Neuronal stem cell (in vitro differentiated cells): ENCODE measurements at regions not wholly inside any gene's neighbourhood (a gene's known extent, or its start where the extent isn't known, plus 50 kb on each side); places are given as distances from the start of the nearest gene placed in this dataset.

Source experiments
- DNase-seq: peaks from one replicate; pipeline ENCODE4 v3.0.0-alpha.2; 2013; ENCODE audit warnings: low spot score
- H2AFZ ChIP-seq: one replicate; pipeline ENCODE4 v1.6.1; 2013; ENCODE audit warnings: mild to moderate bottlenecking, low read length, inconsistent platforms
- H2AK5ac ChIP-seq: 2 replicates; pipeline ENCODE4 v1.6.1; 2013; ENCODE audit warnings: low read depth, mild to moderate bottlenecking, inconsistent platforms, low read length, moderate library complexity, mixed read lengths
- H2BK120ac ChIP-seq: 2 replicates; pipeline ENCODE4 v1.6.1; 2013; ENCODE audit warnings: low read depth, mild to moderate bottlenecking, inconsistent platforms, low read length, moderate library complexity, mixed read lengths
- H2BK12ac ChIP-seq: one replicate; pipeline ENCODE4 v1.6.1; 2013; ENCODE audit warnings: low read length, inconsistent platforms
- H2BK15ac ChIP-seq: 2 replicates; pipeline ENCODE4 v1.6.1; 2013; ENCODE audit warnings: mild to moderate bottlenecking, low read length, inconsistent platforms, mixed read lengths
- H2BK5ac ChIP-seq: one replicate; pipeline ENCODE4 v1.6.1; 2013; ENCODE audit warnings: inconsistent platforms, mild to moderate bottlenecking, low read length, moderate library complexity
- H3K14ac ChIP-seq: one replicate; pipeline ENCODE4 v1.6.1; 2013; ENCODE audit warnings: low read length, inconsistent platforms
- H3K18ac ChIP-seq: 2 replicates; pipeline ENCODE4 v1.6.1; 2013; ENCODE audit warnings: low read length, inconsistent platforms
- H3K23ac ChIP-seq: 2 replicates; pipeline ENCODE4 v1.6.1; 2013; ENCODE audit warnings: low read depth, mild to moderate bottlenecking, mixed read lengths, low read length, inconsistent platforms; ENCODE audit not compliant: poor library complexity
- H3K27ac ChIP-seq: replicated peaks from 3 replicates; pipeline ENCODE4 v1.5.1; 2013; ENCODE audit warnings: low read length, inconsistent platforms
- H3K27me3 ChIP-seq, 3 experiments: 2 replicates each; pipeline ENCODE4 v1.6.1; 2013; ENCODE audit warnings: low read length in 3 of 3, mild to moderate bottlenecking in 2 of 3, inconsistent platforms in 1 of 3, low read depth in 1 of 3, mixed read lengths in 1 of 3, moderate library complexity in 1 of 3; ENCODE audit not compliant: control insufficient read depth in 3 of 3, insufficient read depth in 3 of 3
- H3K36me3 ChIP-seq, 2 donors: replicated peaks in 1 of 2; 2 replicates each; pipeline ENCODE4 v1.6.1; 2013; ENCODE audit warnings: low read length in 2 of 2; ENCODE audit not compliant: control insufficient read depth in 2 of 2, insufficient read depth in 2 of 2
- H3K4ac ChIP-seq: 2 replicates; pipeline ENCODE4 v1.6.1; 2013; ENCODE audit warnings: inconsistent platforms, mild to moderate bottlenecking, low read length, moderate library complexity
- H3K4me1 ChIP-seq, 2 donors: 1 replicate in 1 of 2; 2 replicates in 1 of 2; pipeline ENCODE4 v1.6.1; 2013; ENCODE audit warnings: low read length in 2 of 2, low read depth in 1 of 2; ENCODE audit not compliant: control insufficient read depth in 2 of 2, insufficient read depth in 1 of 2
- H3K4me2 ChIP-seq: one replicate; pipeline ENCODE4 v1.6.1; 2013; ENCODE audit warnings: mild to moderate bottlenecking, low read length, inconsistent platforms; ENCODE audit not compliant: insufficient read depth, poor library complexity, severe bottlenecking
- H3K4me3 ChIP-seq, 2 donors: 2 replicates each; pipeline ENCODE4 v1.5.1; 2013; ENCODE audit warnings: low read length in 2 of 2, mild to moderate bottlenecking in 2 of 2, inconsistent platforms in 1 of 2, moderate library complexity in 1 of 2
- H3K79me1 ChIP-seq: one replicate; pipeline ENCODE4 v1.6.1; 2013; ENCODE audit warnings: low read depth, mild to moderate bottlenecking, inconsistent platforms, low read length, moderate library complexity
- H3K9ac ChIP-seq: one replicate; pipeline ENCODE4 v1.6.1; 2013; ENCODE audit warnings: mild to moderate bottlenecking, low read depth, low read length, inconsistent platforms; ENCODE audit not compliant: poor library complexity
- H3K9me3 ChIP-seq, 2 donors: replicated peaks in 1 of 2; 2 replicates each; pipeline versions ENCODE3 to v1.6.1; 2013; ENCODE audit warnings: low read length in 2 of 2, mild to moderate bottlenecking in 2 of 2, inconsistent platforms in 1 of 2, low read depth in 1 of 2, mixed read lengths in 1 of 2, moderate library complexity in 1 of 2; ENCODE audit not compliant: control insufficient read depth in 2 of 2, insufficient read depth in 1 of 2
- H4K8ac ChIP-seq: one replicate; pipeline ENCODE4 v1.6.1; 2013; ENCODE audit warnings: low read depth, mild to moderate bottlenecking, inconsistent platforms, low read length, moderate library complexity
- H4K91ac ChIP-seq: one replicate; pipeline ENCODE4 v1.6.1; 2013; ENCODE audit warnings: low read length, low read depth, mild to moderate bottlenecking, inconsistent platforms; ENCODE audit not compliant: poor library complexity
- WGBS, 2 donors: extraction: QIAGEN DNeasy Blood & Tissue Kit; methylation state at CpG; one replicate each; pipeline ENCODE4 v1.1.7; 2013; ENCODE audit warnings: missing lambda C conversion rate in 2 of 2, mixed read lengths in 1 of 2; ENCODE audit not compliant: insufficient read length in 2 of 2, insufficient replicate concordance in 1 of 2; ENCODE audit errors: extremely low coverage in 2 of 2; 5-methylcytosine and 5-hydroxymethylcytosine counted together

DNA sequence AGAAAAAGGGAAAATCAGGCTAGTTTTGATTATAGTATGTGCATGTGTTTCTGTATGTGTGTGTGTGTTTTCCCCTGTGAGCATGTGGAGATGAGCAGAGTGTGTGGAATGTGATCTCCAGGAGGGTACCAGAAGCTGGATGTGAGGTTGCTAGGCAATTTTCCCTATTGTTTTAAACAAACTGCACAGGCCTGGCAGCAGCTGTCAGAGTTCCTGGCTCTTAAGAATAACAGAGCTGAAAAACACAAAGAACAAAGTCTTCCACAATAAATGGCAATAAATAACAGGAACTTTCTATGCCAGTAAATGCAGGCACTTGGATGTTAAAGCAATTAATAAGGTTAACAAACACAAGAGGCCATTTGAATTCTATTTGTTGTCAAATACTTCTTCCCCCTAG lies 344.6 kb upstream of the CTSO start:
- H3K27ac ChIP-seq = no peak overlapping the region
- H3K4me3 ChIP-seq = no peak overlapping the region
- no peaks in the 10 kb centered on the region for H3K36me3 ChIP-seq
- no peak overlapping the region for H3K4me2 ChIP-seq
- no peaks in the 10 kb centered on the region for H3K79me1 ChIP-seq
- no peak overlapping the region for H4K91ac ChIP-seq
- H2AFZ ChIP-seq = no peak overlapping the region
- H3K4ac ChIP-seq = no peak overlapping the region
- peak; percentile 41 for DNase-seq
- no peak overlapping the region for H4K8ac ChIP-seq
- H3K9ac ChIP-seq = no peak overlapping the region
- peaks cover 1 to 17% of the 10 kb centered on the region in 2 donors for H3K4me1 ChIP-seq
- no peak overlapping the region for H2AK5ac ChIP-seq
- H3K18ac ChIP-seq = no peak overlapping the region
- no peak overlapping the region for H2BK15ac ChIP-seq
- H3K23ac ChIP-seq = no peak overlapping the region
- no peak overlapping the region for H2BK120ac ChIP-seq
- no peaks in the 10 kb centered on the region for H3K27me3 ChIP-seq
- H2BK5ac ChIP-seq = no peak overlapping the region
- no peak overlapping the region for H3K14ac ChIP-seq
- no peaks in the 10 kb centered on the region for H3K9me3 ChIP-seq
- H2BK12ac ChIP-seq = no peak overlapping the region

DNA sequence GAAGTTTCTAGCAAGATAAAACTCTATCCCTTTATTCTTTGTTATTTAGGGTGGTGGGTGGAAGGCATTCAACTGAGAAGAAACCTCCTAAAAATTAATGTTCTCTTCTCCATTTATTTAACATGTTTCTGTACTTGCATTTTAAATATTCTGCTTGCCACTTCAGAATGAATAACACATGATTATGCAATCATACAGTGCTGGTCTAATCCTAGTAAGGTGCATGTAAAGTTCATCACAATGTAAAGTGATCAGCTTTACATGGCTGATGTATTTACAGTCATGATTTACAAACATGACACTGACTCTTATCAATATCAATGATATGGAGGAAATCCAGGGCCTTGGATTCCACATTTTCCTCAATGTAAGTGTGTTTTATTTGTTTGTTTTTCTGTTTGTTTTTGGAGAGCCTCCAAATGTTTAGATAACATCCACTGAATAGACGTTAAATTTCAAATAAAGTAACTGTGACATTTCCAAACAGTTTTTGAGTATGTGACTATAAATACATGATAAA lies 342.1 kb upstream of the CTSO start:
- no peak for DNase-seq
- H3K9ac ChIP-seq = no peak overlapping the region
- no peak overlapping the region for H3K18ac ChIP-seq
- no peak overlapping the region for H2AFZ ChIP-seq
- H3K27me3 ChIP-seq = no peaks in the 10 kb centered on the region
- no peak overlapping the region for H3K4ac ChIP-seq
- no peak overlapping the region for H2BK120ac ChIP-seq
- H2BK12ac ChIP-seq = no peak overlapping the region
- H4K8ac ChIP-seq = no peak overlapping the region
- H4K91ac ChIP-seq = no peak overlapping the region
- H2BK5ac ChIP-seq = no peak overlapping the region
- no peak overlapping the region for H3K4me3 ChIP-seq
- H3K23ac ChIP-seq = no peak overlapping the region
- WGBS, 2 donors = no CpG with 5 or more reads among the region's 1 CpG
- H3K4me2 ChIP-seq = no peak overlapping the region
- no peak overlapping the region for H2BK15ac ChIP-seq
- H3K14ac ChIP-seq = no peak overlapping the region
- no peaks in the 10 kb centered on the region for H3K9me3 ChIP-seq
- H3K79me1 ChIP-seq = no peaks in the 10 kb centered on the region
- H3K36me3 ChIP-seq = no peaks in the 10 kb centered on the region
- H3K27ac ChIP-seq = no peak overlapping the region
- H2AK5ac ChIP-seq = no peak overlapping the region
- H3K4me1 ChIP-seq = peaks cover 1 to 17% of the 10 kb centered on the region in 2 donors

DNA sequence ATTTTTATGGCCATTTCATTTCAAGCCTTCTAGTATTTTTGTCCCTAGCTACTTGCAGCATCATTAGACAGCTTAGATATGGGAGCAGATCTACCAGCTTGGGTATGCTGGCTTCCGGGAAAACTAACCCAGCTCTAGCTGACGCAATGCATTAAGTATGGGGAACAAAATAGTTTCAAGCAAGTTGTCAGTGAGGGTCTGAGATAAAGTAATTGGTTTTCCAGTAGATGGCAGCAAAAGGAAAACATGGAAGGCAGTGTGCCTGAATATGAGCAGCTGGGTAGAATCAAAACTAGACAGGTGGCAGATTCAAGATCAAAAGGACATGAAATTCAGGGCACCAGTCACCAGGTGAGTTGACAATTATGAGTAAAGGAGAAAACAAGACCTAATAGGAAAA lies 340.9 kb upstream of the CTSO start:
- no peak overlapping the region for H3K18ac ChIP-seq
- no peak overlapping the region for H3K4me2 ChIP-seq
- H2BK5ac ChIP-seq = no peak overlapping the region
- H3K9me3 ChIP-seq = no peaks in the 10 kb centered on the region
- WGBS, 2 donors = no CpG with 5 or more reads among the region's 2 CpGs
- H2BK15ac ChIP-seq = no peak overlapping the region
- H2BK12ac ChIP-seq = no peak overlapping the region
- H2AK5ac ChIP-seq = no peak overlapping the region
- peak; percentile 4 for DNase-seq
- no peak overlapping the region for H3K4ac ChIP-seq
- H4K91ac ChIP-seq = no peak overlapping the region
- H3K36me3 ChIP-seq = no peaks in the 10 kb centered on the region
- no peak overlapping the region for H3K27ac ChIP-seq
- H3K9ac ChIP-seq = no peak overlapping the region
- H3K27me3 ChIP-seq = no peaks in the 10 kb centered on the region
- no peak overlapping the region for H2AFZ ChIP-seq
- no peak overlapping the region for H3K23ac ChIP-seq
- no peak overlapping the region for H3K14ac ChIP-seq
- no peak overlapping the region for H3K4me3 ChIP-seq
- H2BK120ac ChIP-seq = no peak overlapping the region
- H3K79me1 ChIP-seq = no peaks in the 10 kb centered on the region
- H3K4me1 ChIP-seq = peaks cover 1 to 17% of the 10 kb centered on the region in 2 donors
- H4K8ac ChIP-seq = no peak overlapping the region

- H3K27ac ChIP-seq = no peak overlapping the region
- H3K4me3 ChIP-seq = no peak overlapping the region
- H4K8ac ChIP-seq = no peak overlapping the region
- peaks cover 1 to 14% of the 10 kb centered on the region in 2 donors for H3K4me1 ChIP-seq
- H2BK5ac ChIP-seq = no peak overlapping the region
- H2BK12ac ChIP-seq = no peak overlapping the region
- no peaks in the 10 kb centered on the region for H3K79me1 ChIP-seq
- H2AK5ac ChIP-seq = no peak overlapping the region
- H3K36me3 ChIP-seq = no peaks in the 10 kb centered on the region
- no peak overlapping the region for H2BK15ac ChIP-seq
- no peak overlapping the region for H3K4ac ChIP-seq
- no peak overlapping the region for H3K4me2 ChIP-seq
- H3K14ac ChIP-seq = no peak overlapping the region
- H4K91ac ChIP-seq = no peak overlapping the region
- H3K18ac ChIP-seq = no peak overlapping the region
- H2BK120ac ChIP-seq = no peak overlapping the region
- H3K9me3 ChIP-seq = no peaks in the 10 kb centered on the region
- no peak overlapping the region for H3K9ac ChIP-seq
- WGBS, 2 donors = no CpG with 5 or more reads among the region's 1 CpG
- no peaks in the 10 kb centered on the region for H3K27me3 ChIP-seq
- H2AFZ ChIP-seq = no peak overlapping the region
- no peak overlapping the region for H3K23ac ChIP-seq
- no peak for DNase-seq
Observed at GRCh38 chr4:156293657-156294297, 340.1 kb upstream of the CTSO start.
